Transverse colon (tissue), 4 donors: ENCODE measurements at regions not wholly inside any gene's neighbourhood (a gene's known extent, or its start where the extent isn't known, plus 50 kb on each side); places are given as distances from the start of the nearest gene placed in this dataset.

ENCODE experiments used
- CTCF ChIP-seq, 5 experiments: fragments of 200-600 bp in 3 of 5; fragments of 450-650 bp in 2 of 5; sonication (generic) in 3 of 5; IDR thresholded peaks; 1 replicate in 2 of 5; 2 replicates in 3 of 5; pipeline ENCODE4 v1.5.1; 2016 to 2017; ENCODE audit warnings: antibody characterized with exemption in 5 of 5, inconsistent platforms in 3 of 5, mild to moderate bottlenecking in 2 of 5, moderate library complexity in 1 of 5
- POLR2A ChIP-seq: fragments of 450-650 bp; IDR thresholded peaks from one replicate; pipeline ENCODE4 v1.6.1; 2016; ENCODE audit warnings: antibody characterized with exemption, mild to moderate bottlenecking, moderate library complexity
- POLR2AphosphoS5 ChIP-seq, 3 donors: sonication (generic); formaldehyde crosslinking; IDR thresholded peaks; one replicate each; pipeline ENCODE4 v1.6.1; 2016; ENCODE audit warnings: antibody characterized with exemption in 3 of 3

- TF ChIP-seq CTCF (IDR thresholded peaks at IDR 0.05) (no peak), POLR2A (no peak), POLR2AphosphoS5 (IDR thresholded peaks at IDR 0.05) (no peak)
Measured at GRCh38 chr13:77458736-77459135, 76.8 kb upstream of the SCEL start.
